ENCODE measurements at regions not wholly inside any gene's neighbourhood (a gene's known extent, or its start where the extent isn't known, plus 50 kb on each side); places are given as distances from the start of the nearest gene placed in this dataset.

GRCh38 chr18:38718365-38718901 is 1152.8 kb upstream of the CELF4 start:
- TF ChIP-seq CTCF (IDR thresholded peaks at IDR 0.05; ENCODE audit: low read length) (no peak), EZH2 (IDR thresholded peaks at IDR 0.05; ENCODE audit: borderline replicate concordance, low read length) (no peak)
